ENCODE measurements at regions not wholly inside any gene's neighbourhood (a gene's known extent, or its start where the extent isn't known, plus 50 kb on each side); places are given as distances from the start of the nearest gene placed in this dataset.

- TF ChIP-seq YY1 (IDR thresholded peaks at IDR 0.05; ENCODE audit: extremely low read depth, insufficient replicate concordance, low read depth, low read length), result no peak
- TF ChIP-seq POLR2A (IDR thresholded peaks at IDR 0.05; ENCODE audit: borderline replicate concordance, extremely low read depth, insufficient read depth, insufficient read length), result no peak
- no peak for TF ChIP-seq CTCF (IDR thresholded peaks at IDR 0.05 in 2 of 3, conservative IDR thresholded peaks at IDR 0.05 in 1 of 3; ENCODE audit: borderline replicate concordance in 1 of 3, insufficient read depth in 1 of 3, low read depth in 2 of 3, low read length in 2 of 3)
- no peak for TF ChIP-seq EZH2phosphoT487 (IDR thresholded peaks at IDR 0.05; ENCODE audit: borderline replicate concordance)
- TF ChIP-seq EZH2 (IDR thresholded peaks at IDR 0.05), result no peak
- TF ChIP-seq TCF7L2 (IDR thresholded peaks at IDR 0.05; ENCODE audit: borderline replicate concordance, extremely low read depth, insufficient read depth, insufficient read length), result no peak
- no peak for TF ChIP-seq CEBPB (IDR thresholded peaks at IDR 0.05; ENCODE audit: low read depth)
- no peak for TF ChIP-seq POLR2AphosphoS5 (IDR thresholded peaks at IDR 0.05; ENCODE audit: low read depth, low read length)
These were observed 89.4 kb downstream of the RRM2 start for GRCh38 chr2:10211844-10212422.
